DND-41 (cell line): ENCODE measurements at regions not wholly inside any gene's neighbourhood (a gene's known extent, or its start where the extent isn't known, plus 50 kb on each side); places are given as distances from the start of the nearest gene placed in this dataset.
A peak's percentile ranks its signal among the peaks of the same experiment; 100 is the strongest.

ENCODE experiments used
- ATAC-seq: fragments of 200-7000 bp; cut with Tn5 transposase; 3 replicates; pipeline ENCODE4 v1.9.1; 2021; ENCODE audit warnings: low read depth; ENCODE audit not compliant: insufficient read depth
- DNase-seq: peaks from one replicate; pipeline ENCODE4 v3.0.0-alpha.2; 2020
- H2AFZ ChIP-seq: 2 replicates; pipeline ENCODE4 v1.6.0; 2012; ENCODE audit warnings: low read depth, low read length
- H3K27ac ChIP-seq: 2 replicates; pipeline ENCODE4 v1.5.1; 2012; ENCODE audit warnings: low read length, inconsistent platforms
- H3K27me3 ChIP-seq: fragments of 200-600 bp; sonication (generic); 2 replicates; pipeline ENCODE4 v1.6.0; 2012; ENCODE audit warnings: low read length, mild to moderate bottlenecking, inconsistent platforms; ENCODE audit not compliant: insufficient read depth, poor library complexity
- H3K36me3 ChIP-seq: 2 replicates; pipeline ENCODE4 v1.5.1; 2012; ENCODE audit warnings: low read length, inconsistent platforms; ENCODE audit not compliant: insufficient read depth
- H3K4me1 ChIP-seq: 2 replicates; pipeline ENCODE4 v1.5.1; 2012; ENCODE audit warnings: mild to moderate bottlenecking, low read length; ENCODE audit not compliant: insufficient read depth
- H3K4me2 ChIP-seq: 2 replicates; pipeline ENCODE4 v1.6.0; 2012; ENCODE audit warnings: mild to moderate bottlenecking, moderate library complexity, low read length, inconsistent platforms; ENCODE audit not compliant: insufficient read depth
- H3K4me3 ChIP-seq, 2 experiments: fragments of 200-600 bp in 1 of 2; shearing (Covaris generic) in 1 of 2; 2 replicates each; pipeline ENCODE4 v1.5.1; 2012 to 2016; ENCODE audit warnings: inconsistent platforms in 2 of 2, low read length in 2 of 2, mild to moderate bottlenecking in 2 of 2, low read depth in 1 of 2, moderate library complexity in 1 of 2
- H3K79me2 ChIP-seq: 2 replicates; pipeline ENCODE4 v1.6.0; 2012; ENCODE audit warnings: low read length, inconsistent platforms; ENCODE audit not compliant: insufficient read depth
- H3K9ac ChIP-seq: 2 replicates; pipeline ENCODE4 v1.6.0; 2012; ENCODE audit warnings: low read depth, mild to moderate bottlenecking, inconsistent platforms, low read length, moderate library complexity
- H3K9me3 ChIP-seq: 2 replicates; pipeline ENCODE4 v1.5.1; 2012; ENCODE audit warnings: low read length, moderate library complexity, mild to moderate bottlenecking, inconsistent platforms; ENCODE audit not compliant: insufficient read depth, severe bottlenecking
- H4K20me1 ChIP-seq: 2 replicates; pipeline ENCODE4 v1.6.0; 2012; ENCODE audit warnings: low read length; ENCODE audit not compliant: insufficient read depth
- EZH2 ChIP-seq: IDR thresholded peaks from 3 replicates; pipeline ENCODE4 v1.6.1; 2012; ENCODE audit warnings: borderline replicate concordance, low read depth, mild to moderate bottlenecking, moderate library complexity, low read length, inconsistent platforms; ENCODE audit not compliant: severe bottlenecking
- TF ChIP-seq, protein P1 (sequence below): IDR thresholded peaks from 2 replicates; pipeline ENCODE4 v1.5.1; 2012; ENCODE audit warnings: borderline replicate concordance, low read length, moderate library complexity, mild to moderate bottlenecking; ENCODE audit not compliant: poor library complexity, severe bottlenecking; ENCODE audit errors: extremely low read depth

DNA sequence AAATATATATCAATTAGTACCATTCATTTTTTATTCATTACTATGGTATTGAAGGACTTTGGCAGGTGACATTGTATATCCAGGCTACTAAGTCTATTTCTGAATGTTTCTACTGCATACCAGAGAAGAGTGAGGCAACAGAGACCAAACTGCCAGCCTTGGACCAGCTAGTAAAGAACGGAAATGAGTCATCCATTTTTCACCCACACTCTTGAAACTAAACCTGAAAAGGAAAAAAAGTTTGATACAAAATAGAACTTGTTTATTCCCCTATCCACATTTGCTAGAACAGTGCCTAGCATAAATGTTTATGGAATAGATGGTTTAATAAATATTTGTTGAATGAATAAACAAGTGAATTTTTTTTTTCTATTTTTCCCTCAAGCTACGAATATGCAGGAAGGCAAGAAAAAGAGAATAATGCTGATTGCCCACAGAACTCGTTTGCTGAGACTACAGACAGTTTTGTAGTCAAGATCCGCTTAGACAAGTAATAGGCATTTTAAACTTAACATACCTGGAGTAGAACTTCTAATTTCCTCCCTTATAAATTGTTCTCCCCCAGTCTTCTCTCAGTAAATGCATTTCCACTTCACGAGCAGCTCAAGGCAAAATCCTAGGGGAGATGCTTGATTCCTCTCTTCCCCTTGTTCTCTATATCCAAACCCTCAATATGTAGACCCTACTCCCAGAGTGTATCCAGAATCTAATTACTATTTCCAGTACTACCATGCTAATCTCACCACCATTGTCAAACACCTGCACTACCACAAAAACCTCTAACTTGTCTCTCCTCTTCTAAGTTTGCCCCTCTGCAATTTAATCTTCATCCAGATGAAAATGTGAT is 146.2 kb upstream of the RASA1 start:
- H3K4me1 ChIP-seq = peaks cover 33% of the 10 kb centered on the region
- peak; percentile 89 for ATAC-seq
- no peaks in the 10 kb centered on the region for H3K9me3 ChIP-seq
- H3K27ac ChIP-seq = peak overlapping the region; percentile 74
- peak overlapping the region; percentile 45 for H3K4me2 ChIP-seq
- H3K9ac ChIP-seq = no peak overlapping the region; the same call in 1 of the 2 replicates
- no peaks in the 10 kb centered on the region for H3K27me3 ChIP-seq
- H4K20me1 ChIP-seq = no peaks in the 10 kb centered on the region
- H3K79me2 ChIP-seq = no peaks in the 10 kb centered on the region
- no peak overlapping the region for H3K4me3 ChIP-seq
- peak; percentile 46 for DNase-seq
- H2AFZ ChIP-seq = 0 out of 2 replicates have a peak overlapping the region, but pooled peaks have one; percentile 43
- TF ChIP-seq, protein P1, sequence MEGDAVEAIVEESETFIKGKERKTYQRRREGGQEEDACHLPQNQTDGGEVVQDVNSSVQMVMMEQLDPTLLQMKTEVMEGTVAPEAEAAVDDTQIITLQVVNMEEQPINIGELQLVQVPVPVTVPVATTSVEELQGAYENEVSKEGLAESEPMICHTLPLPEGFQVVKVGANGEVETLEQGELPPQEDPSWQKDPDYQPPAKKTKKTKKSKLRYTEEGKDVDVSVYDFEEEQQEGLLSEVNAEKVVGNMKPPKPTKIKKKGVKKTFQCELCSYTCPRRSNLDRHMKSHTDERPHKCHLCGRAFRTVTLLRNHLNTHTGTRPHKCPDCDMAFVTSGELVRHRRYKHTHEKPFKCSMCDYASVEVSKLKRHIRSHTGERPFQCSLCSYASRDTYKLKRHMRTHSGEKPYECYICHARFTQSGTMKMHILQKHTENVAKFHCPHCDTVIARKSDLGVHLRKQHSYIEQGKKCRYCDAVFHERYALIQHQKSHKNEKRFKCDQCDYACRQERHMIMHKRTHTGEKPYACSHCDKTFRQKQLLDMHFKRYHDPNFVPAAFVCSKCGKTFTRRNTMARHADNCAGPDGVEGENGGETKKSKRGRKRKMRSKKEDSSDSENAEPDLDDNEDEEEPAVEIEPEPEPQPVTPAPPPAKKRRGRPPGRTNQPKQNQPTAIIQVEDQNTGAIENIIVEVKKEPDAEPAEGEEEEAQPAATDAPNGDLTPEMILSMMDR = no peak
- no peak for TF ChIP-seq EZH2
- H3K36me3 ChIP-seq = no peaks in the 10 kb centered on the region

DNA sequence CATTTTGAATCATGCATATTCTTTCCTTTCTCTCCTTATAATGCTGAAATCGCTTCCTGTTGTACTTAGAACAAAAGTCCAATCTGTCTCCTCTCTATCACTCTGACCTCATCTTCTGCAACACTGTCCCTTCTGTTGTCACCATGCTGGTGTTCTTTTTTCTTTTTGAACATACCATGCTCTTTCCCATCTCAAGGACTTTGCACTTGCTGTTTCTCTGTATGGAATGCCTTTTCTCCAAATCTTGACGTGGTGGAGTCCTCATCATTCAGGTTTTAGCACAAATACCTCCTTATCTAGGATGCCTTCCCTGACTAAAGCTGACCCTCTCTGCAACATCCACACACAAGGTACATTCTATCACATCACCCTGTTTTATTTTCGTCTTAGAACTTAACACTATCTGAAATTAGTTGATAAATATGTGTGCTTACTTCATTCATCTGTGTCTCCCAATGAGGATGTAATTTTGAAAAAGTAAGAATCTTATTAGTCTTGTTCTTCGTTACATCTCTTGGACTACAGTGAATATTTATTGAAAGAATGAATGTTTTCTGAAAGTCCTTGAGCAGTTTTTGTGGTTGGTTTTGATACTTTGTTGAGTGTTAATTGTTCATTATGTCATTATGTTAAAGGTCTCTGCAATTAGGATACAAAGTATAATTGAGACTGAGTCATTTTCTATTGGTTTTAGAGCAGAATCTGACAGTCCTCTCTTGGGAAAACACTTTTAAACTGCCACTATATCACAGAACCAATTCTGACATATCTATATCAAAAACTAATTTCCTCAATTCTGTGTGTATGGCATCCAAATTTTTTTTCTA is 145.3 kb upstream of the RASA1 start:
- Histone ChIP-seq H3K4me1 (peaks cover 33% of the 10 kb centered on the region), H2AFZ (peak overlapping the region; percentile 43; the same call in 1 of the 2 replicates)

DNA sequence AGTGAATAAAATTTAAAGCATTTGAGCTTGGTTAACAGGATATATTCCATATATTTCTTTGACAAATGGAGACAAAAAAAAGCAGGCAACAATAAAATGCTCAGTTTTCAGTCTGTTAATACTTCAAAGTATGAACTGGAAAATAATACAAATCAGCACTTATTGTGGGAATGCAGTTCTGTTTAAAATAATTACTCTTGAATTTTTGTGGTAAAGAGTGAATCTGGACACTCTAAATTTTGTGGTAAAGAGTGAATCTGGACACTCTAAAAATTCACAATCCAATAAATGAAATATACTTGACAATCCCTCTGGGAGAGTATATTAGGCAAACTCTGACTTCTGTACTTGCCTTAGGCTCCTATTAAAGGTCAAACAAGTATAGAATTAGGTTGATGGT is 141.9 kb upstream of the RASA1 start:
- no peak overlapping the region for H3K4me3 ChIP-seq
- no peaks in the 10 kb centered on the region for H3K27me3 ChIP-seq
- no peaks in the 10 kb centered on the region for H3K79me2 ChIP-seq
- H4K20me1 ChIP-seq = no peaks in the 10 kb centered on the region
- H3K4me1 ChIP-seq = peaks cover 22% of the 10 kb centered on the region
- no peaks in the 10 kb centered on the region for H3K9me3 ChIP-seq
- no peaks in the 10 kb centered on the region for H3K36me3 ChIP-seq
- no peak overlapping the region for H3K27ac ChIP-seq
- TF ChIP-seq, protein P1 = no peak
- TF ChIP-seq EZH2 = no peak
- no peak for ATAC-seq
- H3K9ac ChIP-seq = no peak overlapping the region
- no peak for DNase-seq
- H2AFZ ChIP-seq = no peak overlapping the region
- no peak overlapping the region for H3K4me2 ChIP-seq

More for the DNA sequence above, 145.3 kb upstream of the RASA1 start:
- ATAC-seq = no peak; the same call in 2 of the 3 replicates
- peak overlapping the region; percentile 45 for H3K4me2 ChIP-seq
- H3K4me3 ChIP-seq = no peak overlapping the region
- H3K27me3 ChIP-seq = no peaks in the 10 kb centered on the region
- no peak overlapping the region for H3K9ac ChIP-seq
- TF ChIP-seq EZH2 = no peak
- TF ChIP-seq, protein P1 = no peak
- peak overlapping the region; percentile 74 for H3K27ac ChIP-seq
- no peaks in the 10 kb centered on the region for H3K9me3 ChIP-seq
- H3K36me3 ChIP-seq = no peaks in the 10 kb centered on the region
- no peaks in the 10 kb centered on the region for H3K79me2 ChIP-seq
- no peaks in the 10 kb centered on the region for H4K20me1 ChIP-seq
- no peak for DNase-seq
